Gastrocnemius medialis (tissue), 4 donors: ENCODE measurements at regions not wholly inside any gene's neighbourhood (a gene's known extent, or its start where the extent isn't known, plus 50 kb on each side); places are given as distances from the start of the nearest gene placed in this dataset.

ENCODE experiments used
- ATAC-seq, 2 donors: fragments of 150-250 bp; one replicate each; pipeline ENCODE4 v1.9.1; 2016
- DNase-seq, 2 donors: peaks; one replicate each; pipeline ENCODE4 v3.0.0-alpha.2; 2019
- H3K27ac ChIP-seq, 4 donors: fragments of 200-600 bp; sonication (generic); 1 replicate in 1 of 4; 2 replicates in 3 of 4; pipeline ENCODE4 v1.5.1; 2016 to 2018; ENCODE audit warnings: mild to moderate bottlenecking in 2 of 4, moderate library complexity in 1 of 4
- H3K27me3 ChIP-seq, 3 donors: fragments of 200-600 bp; sonication (generic) in 2 of 3; 1 replicate in 1 of 3; 2 replicates in 2 of 3; pipeline versions ENCODE4 v1.5.1 to v1.6.0; 2016 to 2019; ENCODE audit warnings: mild to moderate bottlenecking in 1 of 3, moderate library complexity in 1 of 3
- H3K36me3 ChIP-seq, 2 donors: fragments of 200-600 bp; sonication (generic) in 1 of 2; one replicate each; pipeline ENCODE4 v1.5.1; 2017 to 2018
- H3K4me1 ChIP-seq, 2 donors: fragments of 200-600 bp; sonication (generic) in 1 of 2; one replicate each; pipeline ENCODE4 v1.5.1; 2016 to 2017; ENCODE audit warnings: mild to moderate bottlenecking in 2 of 2
- H3K4me3 ChIP-seq, 4 donors: fragments of 200-600 bp; sonication (generic) in 3 of 4; 1 replicate in 1 of 4; 2 replicates in 3 of 4; pipeline ENCODE4 v1.5.1; 2016 to 2019; ENCODE audit warnings: mild to moderate bottlenecking in 2 of 4
- H3K9me3 ChIP-seq, 3 donors: fragments of 200-600 bp; sonication (generic) in 2 of 3; 1 replicate in 1 of 3; 2 replicates in 2 of 3; pipeline ENCODE4 v1.5.1; 2016 to 2019
- POLR2A ChIP-seq, 2 donors: fragments of 450-650 bp; IDR thresholded peaks; one replicate each; pipeline ENCODE4 v1.6.1; 2017; ENCODE audit warnings: antibody characterized with exemption in 2 of 2, mild to moderate bottlenecking in 2 of 2, moderate library complexity in 2 of 2
- in situ Hi-C, 4 donors: fragments of 200-750 bp; cut with MboI; loops; one replicate each; pipeline versions ENCODE4 v1.15.0 to v1.8.0; 2017; ENCODE audit warnings: low sequenced_read_pairs in 4 of 4
- intact Hi-C: fragments of 100-400 bp; cut with DNase I; formaldehyde crosslinking; loops from one replicate; pipeline ENCODE4 v1.15.1; 2023; ENCODE audit warnings: low total_unique reads
- TF ChIP-seq, protein P1 (sequence below), 5 experiments: fragments of 450-650 bp in 3 of 5; fragments of 200-600 bp in 2 of 5; sonication (generic) in 2 of 5; IDR thresholded peaks in 4 of 5; conservative IDR thresholded peaks in 1 of 5; 1 replicate in 4 of 5; 2 replicates in 1 of 5; pipeline ENCODE4 v1.5.1; 2016 to 2019; ENCODE audit warnings: antibody characterized with exemption in 5 of 5, mild to moderate bottlenecking in 3 of 5, moderate library complexity in 3 of 5

DNA sequence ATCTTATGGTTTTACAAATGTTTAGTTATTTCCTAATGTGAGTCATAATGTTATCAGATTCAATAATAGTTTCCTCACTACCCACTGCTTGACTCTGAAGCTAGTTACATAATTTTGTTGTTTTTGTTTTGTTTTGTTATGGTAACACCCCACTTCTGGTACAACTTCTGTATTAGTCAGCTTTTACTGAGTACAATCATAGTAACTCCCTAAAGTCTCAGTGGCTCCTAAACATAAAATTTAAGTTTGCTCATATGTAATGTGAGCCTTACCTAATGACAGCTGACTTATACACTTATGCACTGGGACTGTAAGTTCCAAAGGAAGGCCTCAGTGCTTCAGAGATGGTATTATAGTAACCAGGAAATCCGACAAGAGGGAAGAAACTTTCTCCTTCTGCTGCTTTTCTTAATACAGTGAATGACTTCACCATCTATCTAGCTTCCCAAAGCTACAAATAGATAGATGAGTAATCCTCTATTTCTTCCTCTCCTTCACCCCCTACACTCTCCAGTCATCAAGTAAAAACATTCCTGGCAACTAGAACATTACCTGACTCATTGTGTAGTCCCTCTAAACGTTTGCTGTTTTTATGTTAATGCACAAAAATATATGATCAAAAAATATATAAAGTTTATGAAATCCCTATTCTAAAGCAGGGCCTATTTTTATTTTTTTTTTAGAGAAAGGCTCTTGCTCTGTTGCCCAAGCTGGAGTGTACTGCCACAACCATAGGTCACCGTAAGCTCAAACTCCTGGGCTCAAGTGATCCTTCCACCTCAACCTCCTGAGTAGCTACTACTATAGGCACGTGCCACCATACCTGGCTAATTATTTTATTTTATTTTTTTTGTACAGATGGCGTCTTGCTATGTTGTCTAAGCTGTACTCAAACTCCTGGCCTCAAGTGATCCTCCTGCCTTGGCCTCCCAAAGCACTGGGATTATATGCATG lies 563.0 kb downstream of the SOX6 start:
- in situ Hi-C loops, result no loop called here

DNA sequence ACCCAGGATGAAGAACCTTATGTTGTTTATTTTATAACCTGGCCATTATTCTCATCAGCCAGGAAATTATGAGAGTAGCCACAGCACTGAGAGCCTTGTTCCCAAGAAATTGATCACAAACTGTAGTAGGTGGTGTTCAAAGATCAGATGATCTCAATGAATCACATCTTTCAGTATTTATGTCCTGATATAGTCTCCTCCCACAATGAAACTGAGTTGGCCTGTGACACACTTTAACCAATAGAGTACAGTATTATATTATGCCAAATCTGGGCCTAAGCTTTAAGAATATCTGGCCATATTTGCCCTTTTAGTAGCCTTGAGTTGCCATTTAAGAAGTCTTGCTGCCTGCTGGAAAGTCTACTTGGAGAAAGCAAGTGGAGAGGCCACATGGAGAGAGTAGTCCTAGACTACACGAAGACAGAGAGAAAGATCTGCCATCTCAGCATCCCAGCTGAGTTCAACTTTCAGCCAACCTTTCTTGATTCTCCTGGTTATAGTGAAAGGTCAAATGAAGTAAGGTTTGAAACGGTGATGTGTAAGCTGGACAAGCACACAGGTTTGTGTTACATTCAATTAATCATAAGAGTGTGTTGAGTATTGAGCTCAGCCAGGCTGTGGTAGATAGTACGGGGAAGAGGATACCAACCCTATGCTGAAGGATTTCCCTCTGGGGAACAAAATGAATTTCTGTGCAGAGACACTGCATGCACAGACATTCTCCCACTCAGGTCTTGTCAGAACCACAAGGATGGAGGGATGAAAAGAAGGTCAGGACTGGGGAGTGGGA lies 561.8 kb downstream of the SOX6 start:
- H3K27ac ChIP-seq, result peak overlapping the region; percentile 70 to 87 (median 80)
- no peak for DNase-seq
- no peak for ATAC-seq
- H3K4me1 ChIP-seq, result peaks cover 7 to 20% of the 10 kb centered on the region in 2 donors
- no peaks in the 10 kb centered on the region for H3K36me3 ChIP-seq
- no peaks in the 10 kb centered on the region for H3K27me3 ChIP-seq
- no peak overlapping the region for H3K4me3 ChIP-seq
- in situ Hi-C loops, result no loop called here
- intact Hi-C loops, result loop anchor here (5.0 kb wide), 1 partner anchor 943 kb away; the partner anchor contains the start of gene C11orf58
- no peaks in the 10 kb centered on the region for H3K9me3 ChIP-seq
- TF ChIP-seq, protein P1, sequence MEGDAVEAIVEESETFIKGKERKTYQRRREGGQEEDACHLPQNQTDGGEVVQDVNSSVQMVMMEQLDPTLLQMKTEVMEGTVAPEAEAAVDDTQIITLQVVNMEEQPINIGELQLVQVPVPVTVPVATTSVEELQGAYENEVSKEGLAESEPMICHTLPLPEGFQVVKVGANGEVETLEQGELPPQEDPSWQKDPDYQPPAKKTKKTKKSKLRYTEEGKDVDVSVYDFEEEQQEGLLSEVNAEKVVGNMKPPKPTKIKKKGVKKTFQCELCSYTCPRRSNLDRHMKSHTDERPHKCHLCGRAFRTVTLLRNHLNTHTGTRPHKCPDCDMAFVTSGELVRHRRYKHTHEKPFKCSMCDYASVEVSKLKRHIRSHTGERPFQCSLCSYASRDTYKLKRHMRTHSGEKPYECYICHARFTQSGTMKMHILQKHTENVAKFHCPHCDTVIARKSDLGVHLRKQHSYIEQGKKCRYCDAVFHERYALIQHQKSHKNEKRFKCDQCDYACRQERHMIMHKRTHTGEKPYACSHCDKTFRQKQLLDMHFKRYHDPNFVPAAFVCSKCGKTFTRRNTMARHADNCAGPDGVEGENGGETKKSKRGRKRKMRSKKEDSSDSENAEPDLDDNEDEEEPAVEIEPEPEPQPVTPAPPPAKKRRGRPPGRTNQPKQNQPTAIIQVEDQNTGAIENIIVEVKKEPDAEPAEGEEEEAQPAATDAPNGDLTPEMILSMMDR (IDR thresholded peaks at IDR 0.05 in 4 of 5, conservative IDR thresholded peaks at IDR 0.05 in 1 of 5), result no peak
- no peak for TF ChIP-seq POLR2A (IDR thresholded peaks at IDR 0.05)

More for the DNA sequence above, 563.0 kb downstream of the SOX6 start:
- no peak for DNase-seq
- no peaks in the 10 kb centered on the region for H3K36me3 ChIP-seq
- no peaks in the 10 kb centered on the region for H3K9me3 ChIP-seq
- TF ChIP-seq, protein P1 (IDR thresholded peaks at IDR 0.05 in 4 of 5, conservative IDR thresholded peaks at IDR 0.05 in 1 of 5), result no peak
- TF ChIP-seq POLR2A (IDR thresholded peaks at IDR 0.05), result no peak
- H3K4me1 ChIP-seq, result peaks cover 7 to 20% of the 10 kb centered on the region in 2 donors
- intact Hi-C loops, result loop anchor here (5.0 kb wide), 1 partner anchor 944 kb away; the partner anchor contains the start of gene C11orf58
- peak overlapping the region; percentile 70 to 87 (median 80) for H3K27ac ChIP-seq
- ATAC-seq, result peak; percentile 98 to 99
- H3K4me3 ChIP-seq, result peak overlapping the region in 1 of 4 donors; percentile 1
- no peaks in the 10 kb centered on the region for H3K27me3 ChIP-seq

- peaks cover 7 to 20% of the 10 kb centered on the region in 2 donors for H3K4me1 ChIP-seq
- ATAC-seq (no peak), DNase-seq (no peak)
- no peaks in the 10 kb centered on the region for H3K9me3 ChIP-seq
- H3K36me3 ChIP-seq, result no peaks in the 10 kb centered on the region
- TF ChIP-seq, protein P1 (IDR thresholded peaks at IDR 0.05 in 4 of 5, conservative IDR thresholded peaks at IDR 0.05 in 1 of 5), result no peak
- TF ChIP-seq POLR2A (IDR thresholded peaks at IDR 0.05), result no peak
- no peaks in the 10 kb centered on the region for H3K27me3 ChIP-seq
- intact Hi-C loops, result no loop called here
- no peak overlapping the region for H3K4me3 ChIP-seq
- in situ Hi-C loops, result no loop called here
- peak overlapping the region in 3 of 4 donors; percentile 78 to 87 (median 82) for H3K27ac ChIP-seq
These were observed 561.0 kb downstream of the SOX6 start for GRCh38 chr11:15795378-15795777.

DNA sequence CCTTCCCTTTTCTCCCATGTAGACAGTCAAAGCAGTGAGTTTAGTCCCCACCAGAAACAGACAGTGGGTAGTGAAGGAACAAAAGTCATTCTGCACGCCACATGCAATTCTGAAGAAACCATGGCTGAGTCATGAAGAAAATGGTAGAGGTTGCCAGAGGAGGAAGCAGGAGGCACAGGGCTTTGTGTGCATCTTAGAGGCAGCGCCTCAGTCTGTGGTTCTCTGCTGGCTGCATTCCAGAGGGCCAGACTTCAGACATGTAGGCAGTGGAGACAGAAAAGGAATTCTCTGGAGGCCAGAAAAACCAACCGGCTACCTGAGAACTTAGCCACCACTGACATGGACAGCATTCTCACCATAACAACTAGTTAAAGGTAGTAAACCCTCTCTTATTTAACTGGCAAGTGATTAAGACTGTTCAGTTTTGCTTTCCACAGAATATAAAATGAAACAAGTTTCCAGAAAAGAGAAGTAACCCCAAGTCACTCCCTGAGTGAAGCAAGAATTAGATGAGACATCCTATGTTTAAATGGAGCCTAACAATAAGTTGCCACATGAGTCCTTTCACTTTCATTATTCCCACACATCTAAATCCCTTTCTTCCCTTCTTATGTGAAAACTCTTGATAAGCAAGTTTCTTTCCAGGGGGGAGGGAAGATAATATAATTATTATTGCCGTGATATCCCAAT lies 556.1 kb downstream of the SOX6 start:
- DNase-seq (peak; percentile 14 to 20), ATAC-seq (peak; percentile 14 to 44)
- Histone ChIP-seq H3K36me3 (no peaks in the 10 kb centered on the region), H3K27me3 (no peaks in the 10 kb centered on the region), H3K4me3 (no peak overlapping the region), H3K27ac (no peak overlapping the region), H3K4me1 (peaks cover 0 to 6% of the 10 kb centered on the region in 2 donors), H3K9me3 (no peaks in the 10 kb centered on the region)
- TF ChIP-seq, protein P1 (IDR thresholded peaks at IDR 0.05 in 4 of 5, conservative IDR thresholded peaks at IDR 0.05 in 1 of 5), result no peak
- no peak for TF ChIP-seq POLR2A (IDR thresholded peaks at IDR 0.05)
- intact Hi-C loops (no loop called here), in situ Hi-C loops (loop anchor here in 1 of 4 donors (25.0 kb wide), 1 partner anchor 812 kb away; no protein-coding TSS in a partner anchor)
